ENCODE measurements at regions not wholly inside any gene's neighbourhood (a gene's known extent, or its start where the extent isn't known, plus 50 kb on each side); places are given as distances from the start of the nearest gene placed in this dataset.

DNA sequence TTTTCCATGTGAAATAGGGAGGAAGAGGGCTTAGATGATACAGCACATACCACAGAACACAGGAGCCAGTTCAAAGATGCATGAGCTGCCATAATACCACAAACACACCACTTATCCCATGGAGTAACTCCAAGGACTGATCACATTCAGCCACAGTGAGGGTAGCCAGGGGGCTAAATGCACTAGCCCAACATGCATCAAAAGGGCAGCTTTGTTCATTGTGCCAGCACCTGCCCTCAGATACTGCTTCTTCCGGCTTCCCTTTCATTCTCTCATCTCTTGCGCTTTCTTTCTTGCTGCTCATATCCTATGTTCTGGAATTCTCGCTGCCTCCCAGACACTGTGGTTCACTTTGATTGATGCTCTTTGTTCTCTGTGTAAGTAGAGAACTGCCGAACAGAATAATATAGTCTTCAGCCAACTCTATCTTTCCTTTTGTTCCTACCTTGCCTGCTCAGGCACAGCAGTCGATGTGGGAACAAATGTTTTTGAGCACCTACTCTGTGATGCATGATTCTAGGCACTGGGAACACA, 50.0 kb upstream of the SYT6 start:
- 74% methylated on average over 5 of the region's 5 CpGs for WGBS
- Histone ChIP-seq H3K9me3 (no peaks in the 10 kb centered on the region), H3K27ac (no peak overlapping the region), H3K4me3 (no peak overlapping the region), H3K27me3 (replicated peaks; ENCODE audit: insufficient read depth) (no peaks in the 10 kb centered on the region), H3K4me1 (replicated peaks) (no peaks in the 10 kb centered on the region), H3K36me3 (no peaks in the 10 kb centered on the region)
- intact Hi-C loops (cut with DNase I), result no loop called here
- DNase-seq (ENCODE audit: low spot score), result no peak
- TF ChIP-seq POLR2A (IDR thresholded peaks at IDR 0.05) (no peak), POLR2AphosphoS5 (IDR thresholded peaks at IDR 0.05) (no peak)
- TF ChIP-seq, protein P1, sequence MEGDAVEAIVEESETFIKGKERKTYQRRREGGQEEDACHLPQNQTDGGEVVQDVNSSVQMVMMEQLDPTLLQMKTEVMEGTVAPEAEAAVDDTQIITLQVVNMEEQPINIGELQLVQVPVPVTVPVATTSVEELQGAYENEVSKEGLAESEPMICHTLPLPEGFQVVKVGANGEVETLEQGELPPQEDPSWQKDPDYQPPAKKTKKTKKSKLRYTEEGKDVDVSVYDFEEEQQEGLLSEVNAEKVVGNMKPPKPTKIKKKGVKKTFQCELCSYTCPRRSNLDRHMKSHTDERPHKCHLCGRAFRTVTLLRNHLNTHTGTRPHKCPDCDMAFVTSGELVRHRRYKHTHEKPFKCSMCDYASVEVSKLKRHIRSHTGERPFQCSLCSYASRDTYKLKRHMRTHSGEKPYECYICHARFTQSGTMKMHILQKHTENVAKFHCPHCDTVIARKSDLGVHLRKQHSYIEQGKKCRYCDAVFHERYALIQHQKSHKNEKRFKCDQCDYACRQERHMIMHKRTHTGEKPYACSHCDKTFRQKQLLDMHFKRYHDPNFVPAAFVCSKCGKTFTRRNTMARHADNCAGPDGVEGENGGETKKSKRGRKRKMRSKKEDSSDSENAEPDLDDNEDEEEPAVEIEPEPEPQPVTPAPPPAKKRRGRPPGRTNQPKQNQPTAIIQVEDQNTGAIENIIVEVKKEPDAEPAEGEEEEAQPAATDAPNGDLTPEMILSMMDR (IDR thresholded peaks at IDR 0.05), result no peak

Small RNA genes lying in the stretch of these regions (small RNA-seq; reads per million reads assigned to genes)
- 0 reads per million in 2 donors for gene MRPL57P1

Measured in prostate gland (tissue), 2 donors.